ENCODE measurements at regions not wholly inside any gene's neighbourhood (a gene's known extent, or its start where the extent isn't known, plus 50 kb on each side); places are given as distances from the start of the nearest gene placed in this dataset.

- TF ChIP-seq POLR2AphosphoS5 (IDR thresholded peaks at IDR 0.05; ENCODE audit: low read depth, low read length) = no peak
- no peak for TF ChIP-seq SIN3A (IDR thresholded peaks at IDR 0.05; ENCODE audit: borderline replicate concordance, insufficient read depth, low read length)
- TF ChIP-seq REST (IDR thresholded peaks at IDR 0.05; ENCODE audit: insufficient read depth in 1 of 2, low read depth in 2 of 2, low read length in 2 of 2) = no peak
- TF ChIP-seq TAF1 (IDR thresholded peaks at IDR 0.05; ENCODE audit: borderline replicate concordance, insufficient read depth, low read length) = no peak
- no peak for TF ChIP-seq FOXP2 (optimal IDR thresholded peaks at IDR 0.05; ENCODE audit: borderline replicate concordance, extremely low read depth, extremely low read length, insufficient read depth)
These were observed 175.6 kb downstream of the TRIM27 start for GRCh38 chr6:28748192-28748591.
